ENCODE measurements at regions not wholly inside any gene's neighbourhood (a gene's known extent, or its start where the extent isn't known, plus 50 kb on each side); places are given as distances from the start of the nearest gene placed in this dataset.

DNA sequence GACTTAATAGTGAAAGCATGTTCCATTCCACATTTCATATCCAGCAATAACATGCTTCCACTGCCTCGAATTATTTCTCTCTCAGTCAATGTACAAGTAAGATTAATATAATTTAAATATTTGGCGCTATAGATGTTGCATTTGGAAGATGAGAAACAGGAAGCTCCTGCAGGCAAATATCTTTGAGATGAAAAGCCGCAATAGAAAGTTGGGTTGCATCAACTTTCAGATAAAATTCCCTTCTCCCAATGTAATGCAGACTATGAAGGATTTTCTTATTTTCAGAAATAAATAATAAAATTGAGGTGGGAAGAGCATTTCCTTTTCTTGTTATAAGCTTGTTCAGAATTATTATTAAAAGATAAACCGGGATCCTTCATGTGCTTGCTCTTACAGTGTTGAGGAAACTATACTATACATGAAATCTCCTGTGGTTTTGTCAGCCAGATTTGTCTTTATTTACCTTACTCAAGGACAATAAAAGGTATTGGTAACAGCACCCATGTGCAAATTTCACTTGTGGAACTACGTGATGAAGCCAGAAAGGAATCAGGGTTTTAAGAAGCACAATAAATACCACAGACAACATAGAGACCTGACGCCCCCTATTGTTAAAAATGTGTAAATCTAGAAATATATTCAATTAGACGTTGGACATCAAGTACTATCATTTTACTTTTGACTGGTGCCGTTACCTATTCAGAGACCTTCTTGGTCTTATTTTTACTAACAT, 307.0 kb downstream of the ARPP21 start:
- DNase-seq (ENCODE audit: low read depth) = peak; percentile 78
- H3K4me3 ChIP-seq (ENCODE audit: low read depth, low read length) = peak overlapping the region; percentile 21
- TF ChIP-seq, protein P1, sequence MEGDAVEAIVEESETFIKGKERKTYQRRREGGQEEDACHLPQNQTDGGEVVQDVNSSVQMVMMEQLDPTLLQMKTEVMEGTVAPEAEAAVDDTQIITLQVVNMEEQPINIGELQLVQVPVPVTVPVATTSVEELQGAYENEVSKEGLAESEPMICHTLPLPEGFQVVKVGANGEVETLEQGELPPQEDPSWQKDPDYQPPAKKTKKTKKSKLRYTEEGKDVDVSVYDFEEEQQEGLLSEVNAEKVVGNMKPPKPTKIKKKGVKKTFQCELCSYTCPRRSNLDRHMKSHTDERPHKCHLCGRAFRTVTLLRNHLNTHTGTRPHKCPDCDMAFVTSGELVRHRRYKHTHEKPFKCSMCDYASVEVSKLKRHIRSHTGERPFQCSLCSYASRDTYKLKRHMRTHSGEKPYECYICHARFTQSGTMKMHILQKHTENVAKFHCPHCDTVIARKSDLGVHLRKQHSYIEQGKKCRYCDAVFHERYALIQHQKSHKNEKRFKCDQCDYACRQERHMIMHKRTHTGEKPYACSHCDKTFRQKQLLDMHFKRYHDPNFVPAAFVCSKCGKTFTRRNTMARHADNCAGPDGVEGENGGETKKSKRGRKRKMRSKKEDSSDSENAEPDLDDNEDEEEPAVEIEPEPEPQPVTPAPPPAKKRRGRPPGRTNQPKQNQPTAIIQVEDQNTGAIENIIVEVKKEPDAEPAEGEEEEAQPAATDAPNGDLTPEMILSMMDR (conservative IDR thresholded peaks at IDR 0.05; ENCODE audit: low read depth, low read length) = peak; percentile 54

DNA sequence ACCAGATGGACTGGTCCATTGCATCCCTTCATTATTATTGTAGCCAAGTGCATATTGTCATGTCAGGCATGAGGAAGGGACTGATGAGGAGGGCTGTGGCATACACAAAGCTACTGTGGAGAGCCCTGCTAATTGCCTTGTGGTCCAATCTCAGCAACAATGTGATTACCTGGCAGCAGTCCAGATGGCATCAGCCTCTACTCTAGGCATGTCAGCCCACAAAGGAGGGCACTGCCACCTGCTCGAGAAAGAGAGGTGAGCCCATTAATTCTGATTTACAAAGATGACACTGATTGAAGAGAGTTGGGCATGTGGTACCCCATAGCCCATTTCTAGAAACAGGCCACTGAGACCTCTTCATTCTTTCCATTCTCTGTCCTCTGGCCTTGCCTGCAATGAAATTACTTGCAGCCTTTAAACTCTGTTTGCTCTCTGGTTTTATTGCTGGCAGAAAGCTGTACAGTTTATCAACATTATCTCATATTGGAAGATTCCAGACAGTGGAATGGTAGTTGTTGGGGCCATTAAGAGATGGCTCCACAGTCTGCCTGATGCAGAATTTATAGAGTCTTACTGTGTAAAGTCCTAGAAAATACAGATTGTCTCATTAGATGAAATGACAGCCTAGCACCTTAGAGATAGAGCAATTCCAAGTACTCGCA, 307.7 kb downstream of the ARPP21 start:
- TF ChIP-seq, protein P1 (conservative IDR thresholded peaks at IDR 0.05; ENCODE audit: low read depth, low read length) = no peak
- H3K4me3 ChIP-seq (ENCODE audit: low read depth, low read length) = no peak overlapping the region
- DNase-seq (ENCODE audit: low read depth) = no peak

DNA sequence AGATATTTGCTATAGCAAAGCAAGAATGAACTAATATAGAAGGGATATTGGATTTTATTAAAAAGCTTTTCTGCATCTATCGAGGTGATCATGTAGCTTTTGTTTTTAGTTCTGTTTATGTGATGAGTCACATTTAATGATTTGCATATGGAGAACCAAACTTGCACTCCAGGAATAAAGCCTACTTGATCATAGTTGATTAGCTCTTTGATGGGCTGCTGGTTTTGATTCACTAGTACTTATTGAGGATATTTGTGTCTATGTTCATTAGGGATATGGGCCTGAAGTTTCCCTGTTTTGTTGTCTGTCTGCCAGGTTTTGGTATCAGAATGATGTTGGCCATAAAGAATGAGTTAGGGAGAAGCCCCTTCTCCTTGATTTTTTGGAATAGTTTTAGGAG, 310.7 kb downstream of the ARPP21 start:
- DNase-seq (ENCODE audit: low read depth) = no peak
- no peak overlapping the region for H3K4me3 ChIP-seq (ENCODE audit: low read depth, low read length)
- TF ChIP-seq, protein P1 (conservative IDR thresholded peaks at IDR 0.05; ENCODE audit: low read depth, low read length) = no peak

DNA sequence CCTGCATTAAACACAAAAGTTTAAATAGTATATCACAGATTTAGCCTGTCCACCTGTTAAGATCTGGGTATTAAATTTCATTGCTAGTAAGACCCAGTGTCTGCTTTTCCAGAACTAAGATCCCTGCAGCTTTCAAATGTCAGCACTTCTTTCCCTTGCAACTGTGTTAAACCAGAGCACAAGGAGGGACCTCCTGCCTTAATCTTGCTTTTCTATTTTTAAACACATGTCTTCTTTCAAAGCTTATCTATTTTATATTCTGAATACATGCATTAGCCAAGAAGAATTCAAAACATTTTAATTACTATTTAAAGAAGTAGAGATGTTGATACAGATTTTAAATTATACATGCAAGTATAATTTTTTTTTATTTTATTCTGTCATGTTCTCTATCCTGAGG, 315.1 kb downstream of the ARPP21 start:
- DNase-seq (ENCODE audit: low read depth) = no peak
- no peak overlapping the region for H3K4me3 ChIP-seq (ENCODE audit: low read depth, low read length)
- TF ChIP-seq, protein P1 (conservative IDR thresholded peaks at IDR 0.05; ENCODE audit: low read depth, low read length) = no peak

DNA sequence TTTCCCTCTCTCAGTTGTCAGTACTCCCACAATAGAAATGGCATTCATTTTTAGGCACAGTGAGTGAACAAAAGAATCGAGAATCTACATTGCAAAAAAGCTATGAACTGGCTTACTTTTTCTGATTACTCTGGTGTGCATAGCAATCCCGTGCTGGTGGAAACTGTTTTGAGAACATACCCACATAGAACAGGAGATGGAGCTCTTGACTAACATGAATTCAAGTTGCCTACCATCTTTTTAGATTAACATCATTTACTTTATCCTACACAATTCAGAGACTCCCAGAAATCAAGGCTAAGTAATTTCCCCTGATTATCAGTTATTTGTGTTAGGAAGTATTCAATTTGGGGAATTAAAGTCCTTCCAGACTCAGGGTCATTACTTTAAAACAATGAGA, 326.6 kb downstream of the ARPP21 start:
- H3K4me3 ChIP-seq (ENCODE audit: low read depth, low read length) = no peak overlapping the region
- DNase-seq (ENCODE audit: low read depth) = peak; percentile 81
- TF ChIP-seq, protein P1 (conservative IDR thresholded peaks at IDR 0.05; ENCODE audit: low read depth, low read length) = peak; percentile 72

DNA sequence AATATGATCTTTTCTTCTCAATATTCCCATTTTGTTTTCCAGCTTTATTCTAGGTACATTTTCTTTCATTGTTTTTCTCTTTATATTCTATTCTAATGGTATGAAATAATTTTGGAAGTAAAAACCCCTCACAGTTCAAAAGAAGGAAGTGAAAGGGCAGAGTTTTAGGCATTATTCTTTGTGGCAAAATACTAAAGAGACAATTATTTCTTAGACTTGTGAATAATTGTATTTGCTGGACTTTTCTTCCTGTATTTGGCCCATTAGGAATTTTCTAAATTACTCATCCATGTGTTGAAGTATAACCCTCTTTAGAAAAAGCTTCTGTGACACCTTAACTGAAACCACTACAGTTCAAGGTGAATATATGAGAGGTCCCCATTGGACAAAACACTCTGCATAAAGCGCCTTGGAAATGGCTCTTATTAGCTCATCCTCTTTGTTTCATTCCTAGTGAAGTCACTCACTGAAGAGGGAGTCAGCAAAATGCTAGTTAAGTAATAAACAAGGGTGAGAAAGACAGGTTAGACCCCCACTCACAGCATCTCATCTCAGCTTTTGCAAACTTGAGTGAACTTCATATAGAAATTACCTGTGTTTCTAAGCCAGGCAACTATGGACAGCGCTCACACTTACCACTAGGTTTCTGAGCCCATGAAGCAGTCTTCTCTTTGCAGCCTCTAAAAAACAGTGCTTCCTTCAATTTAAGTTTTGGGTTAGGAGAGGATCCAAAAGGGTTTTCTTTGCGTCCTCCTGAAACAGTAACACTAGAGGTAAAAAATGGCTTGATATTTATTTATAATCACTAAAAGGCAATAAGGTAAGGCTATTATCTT, 327.5 kb downstream of the ARPP21 start:
- H3K4me3 ChIP-seq (ENCODE audit: low read depth, low read length) = no peak overlapping the region
- TF ChIP-seq, protein P1 (conservative IDR thresholded peaks at IDR 0.05; ENCODE audit: low read depth, low read length) = peak; percentile 10
- DNase-seq (ENCODE audit: low read depth) = no peak

Measured in choroid plexus epithelial cell (primary cell).